ENCODE measurements at regions not wholly inside any gene's neighbourhood (a gene's known extent, or its start where the extent isn't known, plus 50 kb on each side); places are given as distances from the start of the nearest gene placed in this dataset.

DNA sequence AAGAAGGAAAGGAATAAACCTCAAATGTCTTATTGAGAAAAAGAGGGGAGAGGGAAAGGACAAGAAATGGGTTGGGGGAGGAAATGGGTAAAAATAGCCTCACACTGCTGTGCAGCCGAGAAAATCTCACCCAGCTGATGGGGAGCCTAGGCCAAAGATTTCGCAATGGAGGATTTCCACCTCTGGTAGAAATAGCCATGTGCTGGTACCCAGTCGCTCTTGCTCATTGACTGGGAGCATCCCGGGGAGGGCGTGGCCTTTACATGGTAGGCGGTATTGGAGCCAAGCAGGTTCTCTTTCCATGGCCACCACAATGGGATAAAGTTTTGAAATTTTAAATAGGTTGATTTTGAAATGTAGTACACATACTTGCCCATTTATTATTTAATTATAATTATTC, 255.1 kb upstream of the LDB2 start:
- intact Hi-C loops (cut with micrococcal nuclease) = no loop called here
- Mint-ChIP-seq H3K4me3 (no peak overlapping the region), H3K27ac (no peak overlapping the region), H3K27me3 (ENCODE audit: low read depth) (peaks cover 12% of the 10 kb centered on the region), H3K9me3 (peaks cover 2% of the 10 kb centered on the region), H3K36me3 (ENCODE audit: low read depth) (no peaks in the 10 kb centered on the region), H3K4me1 (ENCODE audit: low read depth) (no peaks in the 10 kb centered on the region)
- CTCF ChIA-PET = no interaction called here
- no peak for DNase-seq

GRCh38 chr4:17152941-17153540, 254.6 kb upstream of the LDB2 start:
- Mint-ChIP-seq H3K27ac (no peak overlapping the region), H3K4me3 (no peak overlapping the region), H3K9me3 (peaks cover 2% of the 10 kb centered on the region), H3K4me1 (ENCODE audit: low read depth) (no peaks in the 10 kb centered on the region), H3K36me3 (ENCODE audit: low read depth) (no peaks in the 10 kb centered on the region), H3K27me3 (ENCODE audit: low read depth) (peaks cover 12% of the 10 kb centered on the region)
- intact Hi-C loops (cut with micrococcal nuclease) = no loop called here
- no peak for DNase-seq
- CTCF ChIA-PET = no interaction called here

DNA sequence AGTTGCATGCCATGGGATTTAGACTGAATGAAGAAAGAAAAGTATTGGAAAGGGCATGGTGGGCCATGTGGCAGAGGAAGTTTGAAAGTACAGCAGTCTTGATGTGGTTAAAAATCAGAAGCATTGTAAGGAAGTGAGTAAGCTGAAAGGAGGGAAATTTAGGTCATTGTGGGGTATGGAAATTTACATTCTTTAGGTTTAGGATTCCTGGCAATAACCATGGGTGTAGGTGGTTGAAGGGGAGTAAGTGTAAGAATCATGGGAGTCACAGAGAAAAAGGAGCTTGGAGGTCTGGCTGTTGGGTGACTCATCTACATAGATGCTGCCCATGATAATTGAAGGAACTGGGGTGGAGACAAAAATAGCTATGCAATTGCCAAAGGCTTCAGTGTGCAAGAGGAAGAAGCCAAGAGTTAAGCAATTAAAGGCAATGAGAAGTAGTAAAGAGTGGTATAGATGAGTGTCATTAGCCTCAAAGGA, 243.8 kb upstream of the LDB2 start:
- Mint-ChIP-seq H3K4me3 (no peak overlapping the region), H3K4me1 (ENCODE audit: low read depth) (peaks cover 7% of the 10 kb centered on the region), H3K9me3 (peaks cover 26% of the 10 kb centered on the region), H3K36me3 (ENCODE audit: low read depth) (no peaks in the 10 kb centered on the region), H3K27me3 (ENCODE audit: low read depth) (peaks cover 5% of the 10 kb centered on the region), H3K27ac (no peak overlapping the region)
- intact Hi-C loops (cut with micrococcal nuclease) = no loop called here
- DNase-seq = no peak
- CTCF ChIA-PET = interaction anchor here (0.6 kb wide), 1 partner anchor 378 kb away, joined by 3 read pairs; no protein-coding TSS in a partner anchor

DNA sequence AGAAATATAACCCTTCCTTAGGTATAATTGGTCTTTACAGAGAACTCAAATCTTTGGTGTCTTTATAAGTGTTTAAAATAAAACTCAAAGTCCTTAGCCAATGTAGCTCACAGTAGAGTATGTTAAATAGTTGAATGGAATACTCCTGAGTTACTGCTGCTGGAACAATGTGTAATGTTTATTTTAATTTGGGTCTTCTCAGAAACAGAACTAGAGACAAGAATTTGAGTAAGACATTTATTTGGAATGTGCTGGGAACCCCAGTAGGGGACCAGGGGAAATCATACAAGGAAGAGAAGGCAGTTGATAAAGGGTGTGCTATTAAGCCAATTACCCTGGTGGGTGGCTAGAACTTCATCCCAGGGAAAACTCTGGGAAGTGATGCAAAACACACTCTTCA, 240.4 kb upstream of the LDB2 start:
- CTCF ChIA-PET = no interaction called here
- Mint-ChIP-seq H3K36me3 (ENCODE audit: low read depth) (no peaks in the 10 kb centered on the region), H3K27ac (no peak overlapping the region), H3K4me1 (ENCODE audit: low read depth) (peaks cover 7% of the 10 kb centered on the region), H3K9me3 (peaks cover 26% of the 10 kb centered on the region), H3K4me3 (no peak overlapping the region), H3K27me3 (ENCODE audit: low read depth) (peaks cover 13% of the 10 kb centered on the region)
- no peak for DNase-seq
- intact Hi-C loops (cut with micrococcal nuclease) = no loop called here

DNA sequence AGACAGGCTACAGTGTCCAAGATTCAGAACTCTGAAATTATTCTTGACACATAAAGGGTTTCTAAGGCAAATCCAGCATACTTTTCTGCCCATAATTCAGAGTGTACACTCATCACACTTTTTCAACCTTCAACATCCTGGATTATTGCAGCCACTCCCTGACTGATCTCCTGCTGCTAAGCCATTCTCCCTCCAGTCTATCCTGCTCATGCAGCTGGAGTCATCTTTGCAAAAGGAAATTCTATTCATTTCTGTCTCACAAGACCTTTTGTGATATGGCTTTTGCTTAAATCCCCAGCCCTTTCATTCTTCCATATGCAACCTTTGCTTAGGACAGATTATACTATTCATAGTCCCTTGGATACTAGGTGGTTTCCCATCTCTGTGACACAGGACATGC, 236.1 kb upstream of the LDB2 start:
- no peaks in the 10 kb centered on the region for H3K4me1 Mint-ChIP-seq (ENCODE audit: low read depth)
- no peak overlapping the region for H3K4me3 Mint-ChIP-seq
- no peak overlapping the region for H3K27ac Mint-ChIP-seq
- CTCF ChIA-PET = no interaction called here
- H3K27me3 Mint-ChIP-seq (ENCODE audit: low read depth) = peaks cover 10% of the 10 kb centered on the region
- no peaks in the 10 kb centered on the region for H3K36me3 Mint-ChIP-seq (ENCODE audit: low read depth)
- no peak for DNase-seq
- H3K9me3 Mint-ChIP-seq = peaks cover 12% of the 10 kb centered on the region
- intact Hi-C loops (cut with micrococcal nuclease) = no loop called here

DNA sequence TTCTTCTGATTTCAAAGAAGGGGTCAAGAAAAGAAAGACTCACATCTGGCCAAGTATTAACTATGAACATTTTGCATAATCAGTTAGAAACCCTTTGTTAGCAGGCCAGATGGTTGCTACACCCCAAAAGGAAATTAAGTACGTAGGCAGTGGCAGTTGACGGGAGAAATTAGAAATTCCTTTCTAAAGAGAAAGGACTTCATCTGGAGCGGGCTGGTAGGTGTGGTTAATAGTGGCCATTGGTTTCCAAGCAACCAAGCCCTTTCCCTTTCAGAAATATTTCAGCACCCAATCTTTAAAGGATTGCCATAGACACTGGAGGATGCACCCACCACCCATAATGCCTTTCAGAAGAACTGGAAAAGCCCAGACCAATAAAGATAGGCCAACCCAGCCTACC, 235.7 kb upstream of the LDB2 start:
- Mint-ChIP-seq H3K4me3 (no peak overlapping the region), H3K9me3 (peaks cover 9% of the 10 kb centered on the region), H3K4me1 (ENCODE audit: low read depth) (no peaks in the 10 kb centered on the region), H3K27me3 (ENCODE audit: low read depth) (peaks cover 10% of the 10 kb centered on the region), H3K27ac (no peak overlapping the region), H3K36me3 (ENCODE audit: low read depth) (no peaks in the 10 kb centered on the region)
- CTCF ChIA-PET = interaction anchor here (0.7 kb wide), 1 partner anchor 256 kb away, joined by 3 read pairs; no protein-coding TSS in a partner anchor
- intact Hi-C loops (cut with micrococcal nuclease) = no loop called here
- DNase-seq = no peak

DNA sequence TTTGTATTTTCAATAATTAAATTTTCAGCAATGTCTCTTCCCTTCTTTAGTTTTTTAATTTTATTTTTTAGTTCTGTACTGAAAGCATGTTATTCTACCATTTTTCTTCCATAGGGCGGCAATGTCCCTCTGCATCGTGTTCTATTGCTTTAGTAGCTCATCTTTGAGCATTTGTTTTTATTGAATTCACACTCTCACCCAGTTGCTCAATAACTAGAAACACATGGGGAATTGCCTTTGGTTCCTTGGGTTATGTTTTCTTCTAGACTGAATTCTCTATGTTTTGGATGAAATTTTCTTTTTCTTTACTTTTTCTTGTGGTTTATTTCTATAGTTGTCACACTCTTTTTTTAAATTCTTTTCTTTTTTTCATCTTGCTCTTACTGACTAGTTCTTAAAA, 233.8 kb upstream of the LDB2 start:
- intact Hi-C loops (cut with micrococcal nuclease) = no loop called here
- DNase-seq = no peak
- Mint-ChIP-seq H3K27ac (no peak overlapping the region), H3K36me3 (ENCODE audit: low read depth) (no peaks in the 10 kb centered on the region), H3K4me3 (no peak overlapping the region), H3K9me3 (no peaks in the 10 kb centered on the region), H3K4me1 (ENCODE audit: low read depth) (no peaks in the 10 kb centered on the region), H3K27me3 (ENCODE audit: low read depth) (peaks cover 10% of the 10 kb centered on the region)
- CTCF ChIA-PET = no interaction called here

DNA sequence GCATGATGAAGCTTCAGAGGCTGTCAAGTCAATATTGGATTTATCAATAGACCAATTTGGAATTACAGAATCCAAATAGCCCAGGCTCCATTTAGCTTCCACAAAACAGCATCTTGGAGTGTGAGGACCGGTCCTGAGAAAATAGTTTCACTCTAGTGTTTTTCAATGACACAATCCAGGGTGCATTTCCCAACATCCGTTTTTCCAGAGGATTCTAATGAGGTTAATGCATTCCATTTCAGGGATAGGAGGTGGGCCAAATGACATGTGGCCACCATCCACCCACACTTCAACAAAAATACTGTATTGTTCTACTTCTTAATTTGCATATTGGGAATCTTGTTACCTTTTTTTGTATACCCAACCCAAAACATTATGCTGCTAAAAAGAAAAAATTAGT, 229.8 kb upstream of the LDB2 start:
- H3K27ac Mint-ChIP-seq = no peak overlapping the region
- CTCF ChIA-PET = no interaction called here
- H3K4me1 Mint-ChIP-seq (ENCODE audit: low read depth) = no peaks in the 10 kb centered on the region
- H3K9me3 Mint-ChIP-seq = no peaks in the 10 kb centered on the region
- H3K27me3 Mint-ChIP-seq (ENCODE audit: low read depth) = no peaks in the 10 kb centered on the region
- H3K4me3 Mint-ChIP-seq = no peak overlapping the region
- DNase-seq = no peak
- no peaks in the 10 kb centered on the region for H3K36me3 Mint-ChIP-seq (ENCODE audit: low read depth)
- intact Hi-C loops (cut with micrococcal nuclease) = no loop called here

- Mint-ChIP-seq H3K27ac (no peak overlapping the region), H3K4me3 (no peak overlapping the region), H3K9me3 (no peaks in the 10 kb centered on the region), H3K36me3 (ENCODE audit: low read depth) (no peaks in the 10 kb centered on the region), H3K27me3 (ENCODE audit: low read depth) (no peaks in the 10 kb centered on the region), H3K4me1 (ENCODE audit: low read depth) (no peaks in the 10 kb centered on the region)
- CTCF ChIA-PET = no interaction called here
- no peak for DNase-seq
- intact Hi-C loops (cut with micrococcal nuclease) = no loop called here
These were observed 228.0 kb upstream of the LDB2 start for GRCh38 chr4:17126321-17126966.

- Mint-ChIP-seq H3K9me3 (no peaks in the 10 kb centered on the region), H3K4me3 (no peak overlapping the region), H3K36me3 (ENCODE audit: low read depth) (no peaks in the 10 kb centered on the region), H3K4me1 (ENCODE audit: low read depth) (no peaks in the 10 kb centered on the region), H3K27ac (no peak overlapping the region), H3K27me3 (ENCODE audit: low read depth) (no peaks in the 10 kb centered on the region)
- intact Hi-C loops (cut with micrococcal nuclease) = no loop called here
- no peak for DNase-seq
- CTCF ChIA-PET = no interaction called here
These were observed 226.3 kb upstream of the LDB2 start for GRCh38 chr4:17124767-17125166.

GRCh38 chr4:17120761-17121160, 222.3 kb upstream of the LDB2 start:
- Mint-ChIP-seq H3K27me3 (ENCODE audit: low read depth) (peaks cover 2% of the 10 kb centered on the region), H3K27ac (no peak overlapping the region), H3K9me3 (no peaks in the 10 kb centered on the region), H3K36me3 (ENCODE audit: low read depth) (no peaks in the 10 kb centered on the region), H3K4me3 (no peak overlapping the region), H3K4me1 (ENCODE audit: low read depth) (no peaks in the 10 kb centered on the region)
- intact Hi-C loops (cut with micrococcal nuclease) = no loop called here
- CTCF ChIA-PET = no interaction called here
- DNase-seq = no peak

GRCh38 chr4:17117746-17118145, 219.3 kb upstream of the LDB2 start:
- H3K9me3 Mint-ChIP-seq = no peaks in the 10 kb centered on the region
- H3K4me1 Mint-ChIP-seq (ENCODE audit: low read depth) = no peaks in the 10 kb centered on the region
- intact Hi-C loops (cut with micrococcal nuclease) = no loop called here
- CTCF ChIA-PET = no interaction called here
- no peak overlapping the region for H3K4me3 Mint-ChIP-seq
- peaks cover 15% of the 10 kb centered on the region for H3K27me3 Mint-ChIP-seq (ENCODE audit: low read depth)
- H3K27ac Mint-ChIP-seq = no peak overlapping the region
- no peaks in the 10 kb centered on the region for H3K36me3 Mint-ChIP-seq (ENCODE audit: low read depth)
- no peak for DNase-seq

DNA sequence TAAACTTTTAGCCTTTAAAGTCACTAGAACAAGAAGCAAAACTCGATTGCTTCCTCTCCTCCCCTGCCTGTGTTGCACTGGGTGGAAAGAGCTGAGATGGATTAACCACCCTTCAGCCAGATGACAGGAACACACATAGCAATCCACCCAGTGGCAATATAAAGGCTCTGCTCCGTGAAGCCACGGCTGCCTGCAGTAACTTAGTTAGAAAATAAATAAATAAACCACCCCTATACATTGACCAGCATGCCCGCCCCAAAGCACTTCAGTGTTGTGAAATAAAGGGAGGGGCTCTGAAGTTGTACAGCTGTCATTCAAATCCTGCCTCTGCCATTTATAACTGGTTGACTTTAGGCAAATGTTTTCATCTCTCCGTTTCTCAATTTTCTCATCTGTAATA, 217.1 kb upstream of the LDB2 start:
- Mint-ChIP-seq H3K27me3 (ENCODE audit: low read depth) (peaks cover 19% of the 10 kb centered on the region), H3K27ac (no peak overlapping the region), H3K36me3 (ENCODE audit: low read depth) (no peaks in the 10 kb centered on the region), H3K4me3 (no peak overlapping the region), H3K4me1 (ENCODE audit: low read depth) (no peaks in the 10 kb centered on the region), H3K9me3 (no peaks in the 10 kb centered on the region)
- intact Hi-C loops (cut with micrococcal nuclease) = no loop called here
- DNase-seq = no peak
- CTCF ChIA-PET = no interaction called here
